Activated CD8-positive, alpha-beta memory T cell treated with anti-CD3 and anti-CD28 coated beads for 48 hours (primary cell): ENCODE measurements at regions not wholly inside any gene's neighbourhood (a gene's known extent, or its start where the extent isn't known, plus 50 kb on each side); places are given as distances from the start of the nearest gene placed in this dataset.

Source experiments
- DNase-seq, 3 experiments: peaks; one replicate each; pipeline ENCODE4 v3.0.0-alpha.2; 2020; ENCODE audit warnings: low read depth in 2 of 3, low spot score in 2 of 3

DNA sequence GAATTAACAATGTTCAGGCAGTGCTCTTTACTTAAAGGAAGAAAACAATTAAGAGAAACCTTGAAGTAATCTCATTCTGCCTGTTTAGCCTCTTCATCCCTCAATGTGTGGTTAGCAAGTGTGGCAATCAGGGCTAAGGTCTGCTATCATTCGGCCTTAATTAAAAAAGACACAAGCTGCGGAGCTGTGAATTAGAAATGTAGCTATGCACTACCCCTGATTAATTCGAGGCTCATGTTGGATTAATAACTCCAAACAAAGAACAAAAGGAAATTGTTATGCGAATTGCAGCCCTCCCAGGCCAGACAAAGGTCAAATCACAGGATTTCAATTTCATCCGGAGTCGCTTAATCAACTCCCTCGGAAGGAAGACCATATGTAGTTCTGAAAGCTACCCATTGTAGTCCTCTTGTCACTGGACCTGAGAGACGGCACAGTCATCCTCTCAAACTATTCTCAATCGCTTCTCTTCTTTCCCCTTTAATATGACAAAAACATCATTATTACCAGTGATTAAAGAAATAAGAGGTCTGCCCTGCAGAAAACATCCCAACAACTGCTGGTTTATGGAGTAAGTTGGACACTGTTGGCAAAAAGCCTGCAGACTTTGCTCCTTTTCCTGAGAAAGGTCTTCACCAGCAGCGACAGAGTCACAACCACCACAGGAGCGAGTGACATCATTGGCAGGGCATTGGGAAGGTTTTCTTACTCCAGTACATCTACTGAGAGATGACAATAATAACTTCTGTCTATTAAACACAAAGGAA lies 71.1 kb upstream of the SOX5 start:
- no peak for DNase-seq

DNA sequence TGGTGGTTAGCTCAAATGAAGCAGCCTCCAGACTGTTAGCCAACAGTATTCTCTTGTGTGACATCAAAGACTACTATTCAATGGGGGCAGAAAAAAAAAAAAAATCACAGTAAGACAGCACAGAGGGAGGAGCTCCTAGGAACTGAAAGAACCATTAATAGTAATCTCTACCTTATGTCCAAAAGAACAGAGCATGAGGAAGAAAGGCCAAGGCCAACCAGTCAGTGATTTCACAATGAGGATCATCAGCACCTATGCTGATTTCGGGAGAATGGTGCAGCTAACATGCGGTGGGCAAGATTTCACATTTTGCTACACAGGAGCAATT lies 66.3 kb upstream of the SOX5 start:
- no peak for DNase-seq

- no peak for DNase-seq
These were observed 65.7 kb upstream of the SOX5 start for GRCh38 chr12:24014915-24015832.

GRCh38 chr12:24014240-24014639 lies 64.8 kb upstream of the SOX5 start:
- DNase-seq = no peak

DNA sequence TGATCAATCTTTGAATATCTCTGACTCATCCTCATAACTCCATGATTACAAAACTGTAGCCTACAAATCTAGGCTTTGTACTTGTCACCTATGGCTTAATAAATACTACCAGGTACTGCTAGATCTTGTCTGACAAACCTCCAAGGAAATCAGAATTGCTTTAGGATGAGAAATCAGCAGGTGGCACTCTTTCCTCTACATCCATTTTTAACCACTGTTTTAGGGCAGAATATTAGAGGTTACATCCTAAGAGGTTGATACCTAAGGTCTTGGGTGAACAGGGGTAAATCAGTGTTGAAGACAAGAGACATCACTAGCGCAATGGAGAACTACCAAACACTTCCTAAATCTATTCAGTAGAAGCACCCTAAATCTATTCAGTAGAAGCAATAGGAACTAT lies 63.1 kb upstream of the SOX5 start:
- no peak for DNase-seq

DNA sequence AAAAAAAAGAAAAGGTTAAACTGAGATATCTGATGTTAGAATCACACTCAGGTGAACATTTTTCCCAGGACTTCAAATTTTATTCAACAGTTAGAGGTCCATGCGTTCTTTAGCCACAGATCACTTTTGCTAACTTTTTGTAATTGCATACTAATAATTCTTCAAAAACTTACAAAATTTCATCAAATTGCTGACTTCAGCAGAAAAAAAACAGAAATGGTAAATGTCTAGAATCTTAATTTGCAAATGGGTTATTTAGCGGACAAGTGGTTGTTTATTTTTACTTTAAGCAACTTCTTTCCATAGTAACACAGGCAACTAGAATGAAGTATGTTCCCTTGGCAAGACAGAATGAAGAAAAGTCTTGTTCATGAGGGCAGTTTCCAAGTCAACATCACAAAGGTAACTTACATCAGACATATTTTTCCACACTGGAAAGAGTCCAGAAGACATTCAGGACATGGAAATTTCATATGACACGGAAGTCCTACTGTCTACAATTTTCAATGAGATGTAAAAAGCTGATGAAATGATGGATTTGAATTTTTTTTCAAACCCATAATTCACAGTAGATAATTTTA lies 62.5 kb upstream of the SOX5 start:
- DNase-seq = no peak

DNA sequence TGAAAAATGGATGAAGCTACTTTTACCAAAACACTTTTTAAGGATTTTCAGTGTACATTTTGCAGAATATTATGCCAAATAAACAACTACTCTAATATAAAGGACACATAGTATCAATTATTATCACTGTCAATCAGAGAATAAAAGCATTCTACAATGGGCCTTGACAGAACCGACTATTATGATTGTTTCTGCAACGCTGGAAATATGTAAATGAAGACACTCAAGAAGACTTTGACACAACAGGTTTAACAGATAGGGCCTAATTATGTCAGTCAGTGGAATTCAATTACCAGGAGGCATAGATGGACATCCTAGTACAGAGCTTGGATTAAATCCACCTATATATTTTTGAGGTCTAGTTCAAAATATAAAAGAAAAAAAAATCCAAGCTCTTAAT lies 58.7 kb upstream of the SOX5 start:
- no peak for DNase-seq
